ENCODE measurements at regions not wholly inside any gene's neighbourhood (a gene's known extent, or its start where the extent isn't known, plus 50 kb on each side); places are given as distances from the start of the nearest gene placed in this dataset.

- intact Hi-C loops (cut with DNase I; ENCODE audit: low total_unique reads) = no loop called here
- no peak overlapping the region for H3K4me3 ChIP-seq
- no peaks in the 10 kb centered on the region for H3K27me3 ChIP-seq
- H3K36me3 ChIP-seq = no peaks in the 10 kb centered on the region
- no peaks in the 10 kb centered on the region for H3K9me3 ChIP-seq
- no peaks in the 10 kb centered on the region for H3K4me1 ChIP-seq
- H3K27ac ChIP-seq = no peak overlapping the region
- no peak for TF ChIP-seq POLR2A (IDR thresholded peaks at IDR 0.05)
- no peak for TF ChIP-seq CTCF (IDR thresholded peaks at IDR 0.05)
- no peak for TF ChIP-seq POLR2AphosphoS5 (IDR thresholded peaks at IDR 0.05)
- no peak for DNase-seq (ENCODE audit: low spot score in 2 of 2)
These were observed 1666.7 kb downstream of the EFNB2 start for GRCh38 chr13:104868806-104869205.

DNA sequence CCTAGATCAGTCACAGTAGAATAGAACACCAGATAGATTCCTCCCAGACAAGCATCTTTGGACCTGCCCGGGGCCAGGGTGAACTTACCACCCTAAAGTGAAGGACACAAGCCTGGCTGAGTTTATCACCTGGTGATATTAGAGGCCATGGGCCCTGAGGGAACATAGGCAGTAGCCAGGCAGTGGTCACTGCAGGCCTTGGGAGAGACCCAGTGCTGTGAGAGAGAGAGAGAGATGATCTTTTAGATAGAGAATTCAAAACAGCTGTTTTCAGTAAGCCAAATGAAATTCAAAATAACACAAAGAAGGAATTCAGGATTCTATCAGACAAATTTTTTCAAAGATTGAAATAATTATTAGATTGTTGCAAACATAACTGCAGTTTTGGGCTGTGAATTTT, 1679.9 kb downstream of the EFNB2 start:
- no peak for DNase-seq (ENCODE audit: low spot score in 2 of 2)
- H3K36me3 ChIP-seq = no peaks in the 10 kb centered on the region
- H3K27me3 ChIP-seq = no peaks in the 10 kb centered on the region
- no peak for TF ChIP-seq POLR2A (IDR thresholded peaks at IDR 0.05)
- TF ChIP-seq POLR2AphosphoS5 (IDR thresholded peaks at IDR 0.05) = no peak
- TF ChIP-seq CTCF (IDR thresholded peaks at IDR 0.05) = no peak
- no peak overlapping the region for H3K27ac ChIP-seq
- no peaks in the 10 kb centered on the region for H3K9me3 ChIP-seq
- no peaks in the 10 kb centered on the region for H3K4me1 ChIP-seq
- no peak overlapping the region for H3K4me3 ChIP-seq
- intact Hi-C loops (cut with DNase I; ENCODE audit: low total_unique reads) = no loop called here

DNA sequence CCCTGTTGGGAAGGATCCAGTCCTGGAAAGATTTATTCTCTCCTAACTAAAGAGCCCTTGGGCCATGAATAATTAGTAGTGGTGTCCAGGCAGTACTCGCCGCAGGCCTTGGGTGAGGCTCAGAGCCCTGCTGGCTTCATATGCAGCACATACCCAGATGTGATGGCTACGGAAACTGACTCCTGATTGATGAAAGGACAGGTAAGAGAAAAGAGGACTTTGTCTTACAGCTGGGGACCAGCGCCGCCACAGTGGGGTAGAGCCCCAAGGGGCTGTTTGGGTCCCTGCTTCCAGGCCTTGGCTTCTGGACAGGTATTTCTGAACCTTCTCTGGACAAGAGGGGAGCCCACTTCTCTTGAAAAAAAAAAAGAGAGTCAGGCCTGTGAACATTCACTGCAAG, 1680.8 kb downstream of the EFNB2 start:
- no peak for DNase-seq (ENCODE audit: low spot score in 2 of 2)
- Histone ChIP-seq H3K4me1 (no peaks in the 10 kb centered on the region), H3K4me3 (no peak overlapping the region), H3K27me3 (no peaks in the 10 kb centered on the region), H3K9me3 (no peaks in the 10 kb centered on the region), H3K27ac (no peak overlapping the region), H3K36me3 (no peaks in the 10 kb centered on the region)
- TF ChIP-seq CTCF (IDR thresholded peaks at IDR 0.05) = no peak
- no peak for TF ChIP-seq POLR2AphosphoS5 (IDR thresholded peaks at IDR 0.05)
- no peak for TF ChIP-seq POLR2A (IDR thresholded peaks at IDR 0.05)
- intact Hi-C loops (cut with DNase I; ENCODE audit: low total_unique reads) = no loop called here

- Histone ChIP-seq H3K27me3 (no peaks in the 10 kb centered on the region), H3K36me3 (no peaks in the 10 kb centered on the region), H3K27ac (no peak overlapping the region), H3K4me3 (no peak overlapping the region), H3K4me1 (no peaks in the 10 kb centered on the region), H3K9me3 (no peaks in the 10 kb centered on the region)
- TF ChIP-seq CTCF (IDR thresholded peaks at IDR 0.05) (no peak), POLR2AphosphoS5 (IDR thresholded peaks at IDR 0.05) (no peak), POLR2A (IDR thresholded peaks at IDR 0.05) (no peak)
- no peak for DNase-seq (ENCODE audit: low spot score in 2 of 2)
- intact Hi-C loops (cut with DNase I; ENCODE audit: low total_unique reads) = no loop called here
These were observed 1681.5 kb downstream of the EFNB2 start for GRCh38 chr13:104854007-104854406.

DNA sequence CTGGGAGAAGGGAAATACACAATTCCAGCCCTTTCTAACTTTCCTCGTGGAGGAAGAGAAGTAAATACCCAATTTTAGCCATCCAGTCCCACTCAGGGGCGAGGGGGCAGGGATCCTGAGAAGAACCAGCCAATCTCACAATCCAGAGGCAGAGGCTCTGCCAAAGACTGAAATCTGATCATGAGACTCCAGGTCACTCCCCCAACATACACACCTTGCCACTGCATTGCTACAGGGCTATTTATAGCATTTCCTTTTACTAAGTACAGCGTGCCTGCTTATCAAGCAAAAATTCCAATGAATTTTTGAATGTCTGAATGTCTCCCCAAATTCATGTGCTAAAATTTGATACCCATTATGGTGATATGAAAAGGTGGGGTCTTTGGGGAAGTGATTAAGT, 1687.5 kb downstream of the EFNB2 start:
- H3K27ac ChIP-seq = no peak overlapping the region
- intact Hi-C loops (cut with DNase I; ENCODE audit: low total_unique reads) = no loop called here
- TF ChIP-seq POLR2A (IDR thresholded peaks at IDR 0.05) (no peak), POLR2AphosphoS5 (IDR thresholded peaks at IDR 0.05) (no peak), CTCF (IDR thresholded peaks at IDR 0.05) (no peak)
- DNase-seq (ENCODE audit: low spot score in 2 of 2) = no peak
- H3K27me3 ChIP-seq = no peaks in the 10 kb centered on the region
- no peaks in the 10 kb centered on the region for H3K9me3 ChIP-seq
- no peak overlapping the region for H3K4me3 ChIP-seq
- H3K36me3 ChIP-seq = no peaks in the 10 kb centered on the region
- no peaks in the 10 kb centered on the region for H3K4me1 ChIP-seq

Data from breast epithelium (tissue), 4 donors.